Right forelimb (tissue), 1 donor: ENCODE measurements at regions not wholly inside any gene's neighbourhood (a gene's known extent, or its start where the extent isn't known, plus 50 kb on each side); places are given as distances from the start of the nearest gene placed in this dataset.
"Not testable (repeated sequence)": the region's sequence is repeated elsewhere in the genome, so short reads cannot be mapped to it uniquely, and the experiment has no call there.

Source experiments
- DNase-seq: peaks from one replicate; pipeline ENCODE4 v3.0.0-alpha.2; 2018

DNA sequence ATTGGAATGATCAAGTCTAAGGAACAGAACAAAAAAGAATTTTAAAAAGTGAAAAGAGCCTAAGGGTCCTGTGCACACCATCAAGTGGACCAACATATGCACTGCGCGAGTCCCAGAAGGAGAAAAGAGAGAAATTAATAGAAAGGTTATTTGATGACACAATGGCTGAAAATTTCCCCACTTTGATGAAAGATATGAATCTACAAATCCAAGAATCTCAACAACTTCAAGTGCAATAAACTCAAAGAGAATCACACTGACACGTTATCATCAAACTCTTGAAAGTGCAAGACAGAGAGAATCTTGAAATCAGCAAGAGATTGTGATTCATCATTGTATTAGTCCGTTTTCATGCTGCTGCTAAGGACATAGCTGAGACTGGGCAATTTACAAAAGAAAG, 230.8 kb downstream of the ADAMTS15 start:
- DNase-seq, result no peak

GRCh38 chr11:130682471-130682870, 233.8 kb downstream of the SNX19 start:
- not testable (repeated sequence) for DNase-seq

- no peak for DNase-seq
These were observed 226.9 kb downstream of the SNX19 start for GRCh38 chr11:130689222-130689908.

DNA sequence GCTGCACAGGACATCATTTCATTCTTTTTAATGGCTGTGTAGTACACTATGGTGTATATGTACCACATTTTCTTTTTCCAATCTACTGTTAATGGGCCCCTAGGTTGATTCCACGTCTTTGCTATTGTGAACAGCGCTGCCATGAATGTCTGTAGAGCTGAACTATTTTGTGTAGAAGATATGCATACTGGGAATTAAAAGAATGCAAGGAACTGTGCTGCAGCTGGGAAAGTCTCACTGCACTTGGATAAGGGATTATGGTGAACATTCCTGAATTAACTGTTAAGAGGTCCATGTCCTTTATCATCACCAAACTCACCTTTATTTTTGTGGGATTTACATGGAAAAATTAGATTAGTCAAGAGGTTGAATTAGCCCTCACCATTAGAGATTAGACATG, 224.7 kb downstream of the SNX19 start:
- DNase-seq, result no peak

DNA sequence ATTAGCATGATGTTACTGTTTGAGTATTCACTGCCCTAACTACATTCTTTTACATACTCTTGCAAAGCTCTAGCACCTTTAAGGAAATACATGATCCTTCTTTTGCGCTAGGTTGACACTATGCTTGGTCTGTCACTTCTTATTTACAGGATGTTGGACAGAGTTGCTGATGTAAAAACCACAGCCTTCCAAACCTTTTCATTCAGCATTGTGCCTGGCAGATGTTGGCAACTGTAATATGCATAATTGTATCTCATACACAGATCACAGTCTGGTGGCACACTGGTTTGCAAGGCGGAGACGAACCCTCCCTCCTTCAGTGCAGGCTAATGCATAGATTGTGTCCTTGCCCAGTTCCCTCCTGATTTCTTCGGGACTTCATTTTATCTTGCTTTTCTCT, 224.1 kb downstream of the SNX19 start:
- no peak for DNase-seq

GRCh38 chr11:130693543-130693942, 222.7 kb downstream of the SNX19 start:
- no peak for DNase-seq

GRCh38 chr11:130694488-130695045, 221.7 kb downstream of the SNX19 start:
- no peak for DNase-seq

DNA sequence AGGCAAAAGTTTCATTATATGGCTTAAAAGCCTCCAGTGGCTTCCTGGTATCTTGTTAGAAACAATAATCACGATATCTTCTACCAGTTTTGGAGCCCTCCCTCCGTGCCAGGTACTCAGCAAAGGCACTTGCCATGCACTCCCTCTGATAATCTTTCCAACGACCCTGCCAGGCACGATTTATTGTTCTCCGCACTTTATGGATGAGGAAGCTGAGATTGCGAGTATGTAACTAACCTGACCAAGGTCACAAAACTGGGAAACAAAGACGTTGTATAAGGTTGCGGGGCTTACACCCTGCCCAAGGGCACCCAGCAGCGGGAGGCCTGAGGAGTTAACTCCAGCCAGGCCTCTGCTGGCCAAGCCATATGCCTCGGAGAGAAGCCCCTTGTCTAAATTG, 218.1 kb downstream of the SNX19 start:
- no peak for DNase-seq

DNA sequence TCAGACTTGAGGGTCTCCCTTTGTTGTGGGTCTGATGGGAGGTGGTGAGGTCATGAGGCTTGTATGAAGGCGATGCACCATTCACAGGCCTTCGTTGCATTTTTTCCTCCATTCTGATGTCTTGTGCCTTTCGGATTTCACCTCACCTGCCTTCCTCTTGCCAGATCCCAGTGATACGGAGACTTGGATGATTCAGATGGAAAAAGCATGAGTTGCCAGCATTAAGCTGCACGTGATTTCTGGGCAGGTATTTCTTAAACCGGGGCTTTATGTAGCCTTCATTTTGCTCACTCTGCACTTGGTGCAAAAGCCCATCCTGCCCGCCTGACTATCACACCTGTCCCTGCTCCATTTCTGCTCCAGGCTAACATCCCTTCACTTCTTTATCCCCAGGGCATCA, 216.7 kb downstream of the SNX19 start:
- DNase-seq, result no peak

GRCh38 chr11:130700092-130700491, 216.2 kb downstream of the SNX19 start:
- DNase-seq, result no peak

DNA sequence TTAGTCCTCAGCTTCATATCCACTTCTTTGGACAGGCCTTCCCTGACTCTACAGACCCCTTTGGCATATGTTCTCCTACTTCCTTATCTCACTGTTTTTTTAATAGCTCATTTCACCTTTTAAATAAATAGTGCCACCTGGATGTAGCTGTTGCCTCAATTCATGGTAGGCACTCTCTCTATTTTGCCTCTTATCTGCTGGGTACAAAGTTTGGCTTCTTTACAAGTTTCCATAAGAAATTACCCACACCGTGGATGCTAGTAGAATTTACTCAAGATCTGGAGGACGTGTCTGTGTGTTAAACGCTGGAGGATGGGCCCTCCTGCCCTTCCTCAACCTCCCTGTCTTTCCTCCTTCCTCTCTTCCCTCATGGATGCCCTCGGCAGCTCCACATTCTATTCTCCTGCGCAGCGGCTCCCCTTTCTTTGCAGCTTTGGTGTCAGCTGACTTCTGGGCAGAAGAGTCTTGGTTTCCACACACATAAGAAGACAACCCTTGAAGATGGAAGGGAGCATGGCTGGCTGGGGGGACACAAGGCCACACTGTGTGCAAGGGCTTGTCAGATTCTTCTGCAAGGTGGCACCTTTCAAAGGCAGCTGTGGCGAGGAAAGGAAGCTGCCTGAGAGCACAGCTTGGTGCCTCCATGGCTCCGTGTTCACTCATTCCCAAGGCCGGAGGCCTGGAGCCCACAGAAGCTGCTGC, 212.6 kb downstream of the SNX19 start:
- DNase-seq, result no peak

DNA sequence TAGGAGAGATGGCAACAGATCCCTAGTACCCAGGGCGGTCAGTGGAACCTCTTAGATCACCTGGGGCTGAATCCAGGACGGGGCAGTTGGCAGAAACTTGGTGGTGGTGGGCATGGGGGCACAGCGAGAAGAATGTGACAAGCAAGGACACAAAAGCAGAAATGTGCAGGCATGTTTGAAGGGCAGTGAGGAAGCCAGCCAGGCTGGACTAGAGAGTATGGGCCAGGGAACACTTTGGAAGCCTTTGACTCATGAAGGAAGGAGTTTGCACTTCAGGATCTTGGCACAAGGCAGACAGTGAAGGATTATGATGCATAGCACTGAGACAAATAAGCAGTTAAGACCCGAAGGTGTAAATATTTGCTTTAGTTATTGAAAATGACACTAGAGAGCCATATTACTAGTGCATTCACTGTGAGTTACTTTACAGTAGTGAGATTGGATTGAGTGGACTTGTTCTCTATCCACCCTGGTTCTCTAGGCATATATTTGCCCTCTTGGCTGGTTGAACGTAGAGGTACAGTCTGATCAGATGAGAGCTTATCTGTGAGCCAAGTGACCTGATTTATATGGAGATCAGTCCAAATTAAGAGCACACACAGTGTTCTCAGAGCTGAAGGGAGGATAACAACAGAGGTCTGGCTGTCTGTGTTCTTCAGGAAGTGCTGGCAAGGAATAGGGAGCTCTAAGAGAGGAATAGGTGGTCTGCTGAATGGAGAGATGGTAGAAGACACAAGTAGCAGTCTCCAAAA, 210.4 kb downstream of the SNX19 start:
- no peak for DNase-seq

DNA sequence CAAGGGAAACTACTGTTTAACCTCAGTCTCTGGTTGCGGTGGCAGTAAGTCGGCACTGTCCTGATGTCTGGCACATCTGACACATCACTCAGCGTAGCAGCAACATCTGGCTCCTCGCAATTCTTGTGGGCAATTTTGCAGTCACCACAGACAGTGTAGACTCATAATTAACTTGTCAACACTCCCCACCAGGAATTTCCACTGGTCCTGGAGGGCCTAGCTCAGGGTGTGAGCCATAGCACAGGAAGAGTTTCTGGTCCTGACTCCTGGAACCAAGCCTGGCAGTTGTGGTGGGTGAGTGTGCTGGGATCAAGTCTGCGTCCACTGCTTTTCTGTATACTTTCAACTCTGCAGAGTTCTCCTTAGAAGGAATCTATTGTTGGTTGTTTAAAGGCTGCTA, 209.7 kb downstream of the SNX19 start:
- no peak for DNase-seq

DNA sequence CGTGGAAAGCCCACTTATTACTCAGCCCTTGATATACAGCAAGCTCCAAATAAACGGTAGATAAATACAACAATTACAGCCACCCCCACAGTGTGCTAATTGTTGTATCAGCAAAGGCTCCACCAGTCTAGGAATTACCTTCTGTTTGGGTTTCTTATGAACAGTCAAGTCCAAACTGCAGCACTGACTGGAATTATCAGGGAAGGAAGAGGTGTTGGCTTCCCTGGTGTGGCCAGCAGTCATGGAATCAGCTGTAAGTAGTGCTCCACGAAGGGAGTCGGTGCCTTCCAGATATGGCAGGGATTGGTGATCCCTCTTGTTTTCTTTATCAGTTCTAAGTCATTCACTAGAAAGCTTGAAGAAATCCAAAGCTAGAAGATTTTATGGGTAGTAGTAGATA, 209.1 kb downstream of the SNX19 start:
- DNase-seq, result no peak

- no peak for DNase-seq
These were observed 206.7 kb downstream of the SNX19 start for GRCh38 chr11:130709531-130709930.

- no peak for DNase-seq
These were observed 206.3 kb downstream of the SNX19 start for GRCh38 chr11:130710021-130710420.

DNA sequence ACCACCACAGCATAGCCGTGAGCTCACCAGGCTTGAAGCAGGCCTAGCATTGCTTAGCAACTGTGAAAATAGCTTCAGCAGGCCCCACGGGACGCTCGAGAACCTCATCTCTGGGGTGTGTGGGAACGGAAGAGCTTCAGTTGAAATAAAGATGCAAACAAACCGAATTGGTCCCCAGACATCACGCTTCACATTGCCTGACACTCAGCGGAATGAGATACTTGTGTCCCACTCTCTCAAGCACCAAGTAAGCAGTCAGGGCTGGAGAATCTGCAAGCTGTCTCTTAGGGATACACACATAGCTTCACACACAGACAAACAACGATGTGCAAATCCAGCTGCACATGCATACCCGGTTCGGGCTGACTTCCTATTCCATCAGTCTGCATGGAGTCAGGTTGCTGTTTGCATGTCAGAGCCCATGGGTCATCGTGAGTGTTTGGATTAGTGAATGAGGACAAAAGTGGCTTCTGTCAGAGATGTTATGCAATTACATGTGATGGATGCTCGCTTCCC, 205.7 kb downstream of the SNX19 start:
- no peak for DNase-seq

GRCh38 chr11:130711193-130711592, 205.1 kb downstream of the SNX19 start:
- DNase-seq, result no peak

- DNase-seq, result no peak
These were observed 203.8 kb downstream of the SNX19 start for GRCh38 chr11:130712480-130712879.

GRCh38 chr11:130715085-130715876, 201.0 kb downstream of the SNX19 start:
- no peak for DNase-seq

GRCh38 chr11:130715877-130716220, 200.4 kb downstream of the SNX19 start:
- no peak for DNase-seq

DNA sequence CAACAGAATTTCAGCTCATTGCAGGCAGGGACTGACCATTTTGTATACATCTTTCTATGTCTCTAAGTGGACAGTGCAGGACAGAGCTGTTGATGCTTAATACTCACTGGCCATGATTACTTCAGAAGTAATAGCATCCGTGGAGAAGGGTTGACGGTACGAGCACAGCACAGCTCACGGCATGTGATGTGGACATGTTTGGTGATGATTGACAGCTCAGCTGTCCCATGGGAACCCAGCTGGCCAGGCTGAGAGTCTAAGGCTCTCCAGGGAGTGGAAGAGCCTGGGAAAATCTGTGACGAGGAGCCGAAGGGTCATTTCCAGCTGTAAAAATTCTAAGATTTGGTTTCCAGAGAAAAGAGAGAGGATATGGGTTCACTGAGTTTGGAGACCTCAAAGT, 198.2 kb downstream of the SNX19 start:
- DNase-seq, result no peak
